ENCODE measurements at regions not wholly inside any gene's neighbourhood (a gene's known extent, or its start where the extent isn't known, plus 50 kb on each side); places are given as distances from the start of the nearest gene placed in this dataset.

GRCh38 chr9:129539446-129539845, 81.5 kb downstream of the C9orf50 start:
- H2BK120ac ChIP-seq (replicated peaks; ENCODE audit: low read depth, low read length), result no peak overlapping the region
- H3K14ac ChIP-seq (ENCODE audit: insufficient read length), result no peak overlapping the region
- WGBS, 2 experiments (ENCODE audit: extremely low coverage in 1 of 2, insufficient coverage in 1 of 2, insufficient read length in 1 of 2, insufficient replicate concordance in 2 of 2, low coverage in 1 of 2, low lambda C conversion rate in 2 of 2, missing lambda C conversion rate in 1 of 2), result 94% methylated on average over 4 of the region's 4 CpGs; no CpG with 5 or more reads in 1 of the 2 experiments
- TF ChIP-seq SRF (IDR thresholded peaks at IDR 0.05; ENCODE audit: low read depth, low read length), result no peak
- TF ChIP-seq SAP30 (IDR thresholded peaks at IDR 0.05; ENCODE audit: insufficient read depth, insufficient replicate concordance, low read length), result no peak
- TF ChIP-seq USF2 (IDR thresholded peaks at IDR 0.05; ENCODE audit: low read length), result no peak
- no peak for TF ChIP-seq ZNF274 (IDR thresholded peaks at IDR 0.05; ENCODE audit: borderline replicate concordance, extremely low read depth, low read length)
- no peak for TF ChIP-seq CBX8 (IDR thresholded peaks at IDR 0.05; ENCODE audit: borderline replicate concordance, low read depth, low read length)
- TF ChIP-seq NANOG (IDR thresholded peaks at IDR 0.05; ENCODE audit: insufficient read depth, low read depth, low read length, poor library complexity, severe bottlenecking), result no peak
- TF ChIP-seq KDM4A (IDR thresholded peaks at IDR 0.05; ENCODE audit: low read depth, low read length, severe bottlenecking), result no peak
- TF ChIP-seq JUND (IDR thresholded peaks at IDR 0.05; ENCODE audit: low read length), result no peak
- TF ChIP-seq BCL11A (IDR thresholded peaks at IDR 0.05; ENCODE audit: low read depth in 2 of 2, low read length in 2 of 2), result no peak
- no peak for TF ChIP-seq TCF12 (IDR thresholded peaks at IDR 0.05; ENCODE audit: low read depth, low read length)
- TF ChIP-seq SUZ12 (IDR thresholded peaks at IDR 0.05; ENCODE audit: low read length), result no peak
- H3K36me3 ChIP-seq (ENCODE audit: control insufficient read depth in 2 of 4, insufficient read depth in 4 of 4, low read length in 3 of 4), result no peaks in the 10 kb centered on the region
- POLR2A ChIA-PET (ENCODE audit: partially characterized antibody), result interaction anchor here (1.4 kb wide), 1 partner anchor 11 kb away, joined by 3 read pairs; no protein-coding TSS in a partner anchor
- H3K79me2 ChIP-seq (ENCODE audit: control insufficient read depth in 1 of 2, insufficient read depth in 2 of 2, low read length in 2 of 2), result no peaks in the 10 kb centered on the region
- H3K9me3 ChIP-seq (ENCODE audit: insufficient read depth in 2 of 2, low read depth in 1 of 2, low read length in 1 of 2), result no peaks in the 10 kb centered on the region; a peak in 1 of 4 replicates
- no peak overlapping the region for H3K4me2 ChIP-seq (ENCODE audit: insufficient read depth in 1 of 2, low read depth in 2 of 2, low read length in 2 of 2)
- H3K27me3 ChIP-seq (replicated peaks in 1 of 4; ENCODE audit: control insufficient read depth in 3 of 4, extremely low read depth in 1 of 4, insufficient read depth in 3 of 4, low read length in 3 of 4), result no peaks in the 10 kb centered on the region; a peak in 1 of 7 replicates
- H3K18ac ChIP-seq (ENCODE audit: extremely low read depth, low read length), result no peak overlapping the region
- H2BK5ac ChIP-seq (ENCODE audit: low read depth, low read length), result no peak overlapping the region
- CTCF ChIA-PET (ENCODE audit: partially characterized antibody), result interaction anchor here (0.6 to 2.6 kb wide), 3 partner anchors 11 to 768 kb away, joined by 3 to 7 read pairs (median 3); no protein-coding TSS in a partner anchor
- H3K4me3 ChIP-seq (ENCODE audit: extremely low read depth in 1 of 4, insufficient read depth in 2 of 4, low read depth in 3 of 4, low read length in 4 of 4), result no peak overlapping the region
- no peak overlapping the region for H3K9ac ChIP-seq (replicated peaks in 1 of 4; ENCODE audit: extremely low read depth in 1 of 4, low read depth in 3 of 4, low read length in 3 of 4)
- no peak overlapping the region for H4K91ac ChIP-seq (replicated peaks; ENCODE audit: insufficient read length, low read length)
- H4K20me1 ChIP-seq (replicated peaks in 1 of 2; ENCODE audit: control insufficient read depth in 1 of 2, insufficient read depth in 2 of 2, low read length in 2 of 2), result no peaks in the 10 kb centered on the region
- H3K23me2 ChIP-seq (ENCODE audit: low read depth, low read length), result no peaks in the 10 kb centered on the region
- H3K4me1 ChIP-seq (replicated peaks in 1 of 4; ENCODE audit: control insufficient read depth in 3 of 4, insufficient read depth in 4 of 4, low read length in 3 of 4), result no peaks in the 10 kb centered on the region
- no peaks in the 10 kb centered on the region for H3K79me1 ChIP-seq (ENCODE audit: low read depth, low read length)
- no peak overlapping the region for H2BK12ac ChIP-seq (ENCODE audit: low read depth, low read length)
- H4K8ac ChIP-seq (ENCODE audit: extremely low read depth, insufficient read depth, low read length), result no peak overlapping the region
- no peak overlapping the region for H3K56ac ChIP-seq (replicated peaks; ENCODE audit: insufficient read length, low read depth, low read length)
- H2BK20ac ChIP-seq (ENCODE audit: low read length), result no peak overlapping the region
- no peak overlapping the region for H3K4ac ChIP-seq (replicated peaks; ENCODE audit: insufficient read length, low read depth, low read length)
- DNase-seq (ENCODE audit: low read depth in 1 of 2, low spot score in 2 of 2) (no peak), FAIRE-seq (no peak)
- H2AK5ac ChIP-seq (ENCODE audit: low read depth, low read length), result no peak overlapping the region
- no peak overlapping the region for H2AFZ ChIP-seq (ENCODE audit: low read length)
- H2BK15ac ChIP-seq (ENCODE audit: low read length), result no peak overlapping the region
- H3K23ac ChIP-seq (ENCODE audit: insufficient read length), result no peak overlapping the region
- no peak overlapping the region for H4K5ac ChIP-seq (ENCODE audit: insufficient read length, low read depth, low read length)
- no peak overlapping the region for H3K27ac ChIP-seq (ENCODE audit: low read depth, low read length)
